ENCODE measurements at regions not wholly inside any gene's neighbourhood (a gene's known extent, or its start where the extent isn't known, plus 50 kb on each side); places are given as distances from the start of the nearest gene placed in this dataset.

GRCh38 chr13:90447734-90448101 is 899.8 kb upstream of the MIR17HG start:
- no peak for TF ChIP-seq CTCF (conservative IDR thresholded peaks at IDR 0.05; ENCODE audit: low read depth)
- peak; percentile 18 for DNase-seq (ENCODE audit: low spot score)
- no peak overlapping the region for H3K27ac ChIP-seq
- ChIA-PET POLR2A (ENCODE audit: low non-redundant PET) (no interaction called here), CTCF (no interaction called here)

- no peak overlapping the region for H3K27ac ChIP-seq
- TF ChIP-seq CTCF (conservative IDR thresholded peaks at IDR 0.05; ENCODE audit: low read depth) = no peak
- no peak for DNase-seq (ENCODE audit: low spot score)
- POLR2A ChIA-PET (ENCODE audit: low non-redundant PET) = no interaction called here
- CTCF ChIA-PET = interaction anchor here (0.6 kb wide), 1 partner anchor 30 kb away, joined by 7 read pairs; no protein-coding TSS in a partner anchor
These were observed 898.9 kb upstream of the MIR17HG start for GRCh38 chr13:90448466-90449037.

GRCh38 chr13:90453342-90453741 is 894.1 kb upstream of the MIR17HG start:
- POLR2A ChIA-PET (ENCODE audit: low non-redundant PET) = no interaction called here
- TF ChIP-seq CTCF (conservative IDR thresholded peaks at IDR 0.05; ENCODE audit: low read depth) = no peak
- no peak overlapping the region for H3K27ac ChIP-seq
- CTCF ChIA-PET = no interaction called here
- no peak for DNase-seq (ENCODE audit: low spot score)

GRCh38 chr13:90454002-90454636 is 893.4 kb upstream of the MIR17HG start:
- POLR2A ChIA-PET (ENCODE audit: low non-redundant PET) = no interaction called here
- H3K27ac ChIP-seq = no peak overlapping the region
- DNase-seq (ENCODE audit: low spot score) = no peak
- CTCF ChIA-PET = no interaction called here
- TF ChIP-seq CTCF (conservative IDR thresholded peaks at IDR 0.05; ENCODE audit: low read depth) = no peak

- no peak for TF ChIP-seq CTCF (conservative IDR thresholded peaks at IDR 0.05; ENCODE audit: low read depth)
- DNase-seq (ENCODE audit: low spot score) = no peak
- ChIA-PET POLR2A (ENCODE audit: low non-redundant PET) (no interaction called here), CTCF (no interaction called here)
- H3K27ac ChIP-seq = no peak overlapping the region
These were observed 892.4 kb upstream of the MIR17HG start for GRCh38 chr13:90455067-90455466.

GRCh38 chr13:90455823-90456222 is 891.7 kb upstream of the MIR17HG start:
- ChIA-PET POLR2A (ENCODE audit: low non-redundant PET) (no interaction called here), CTCF (no interaction called here)
- no peak overlapping the region for H3K27ac ChIP-seq
- no peak for TF ChIP-seq CTCF (conservative IDR thresholded peaks at IDR 0.05; ENCODE audit: low read depth)
- DNase-seq (ENCODE audit: low spot score) = no peak

Data from RWPE1 (cell line).